PC-3 (cell line): ENCODE measurements at regions not wholly inside any gene's neighbourhood (a gene's known extent, or its start where the extent isn't known, plus 50 kb on each side); places are given as distances from the start of the nearest gene placed in this dataset.

ENCODE experiments used
- ATAC-seq: fragments of 200-7000 bp; cut with Tn5 transposase; 2 replicates; pipeline ENCODE4 v1.9.1; 2020; ENCODE audit warnings: mild to moderate bottlenecking, moderate library complexity
- BruUV-seq: library from RNA; stranded (reverse); fragments of 400-500 nt; replicated peaks from 2 replicates; lab custom pipeline; 2021; lab: Mats Ljungman, UMichigan
- CTCF ChIA-PET: fragments of 300-600 bp; sonication (Branson Sonifier 250); formaldehyde crosslinking; loops from one replicate; lab custom pipeline; 2022; ENCODE audit warnings: antibody characterized with exemption; lab: Charles Lee
- POLR2A ChIA-PET: fragments of 300-600 bp; sonication (Branson Sonifier 250); formaldehyde crosslinking; loops from one replicate; lab custom pipeline; 2022; ENCODE audit warnings: antibody characterized with exemption; ENCODE audit not compliant: unreplicated experiment; lab: Charles Lee
- DNase-seq: peaks from one replicate; pipeline ENCODE4 v3.0.0-alpha.2; 2015
- H2AFZ ChIP-seq: fragments of 300-600 bp; sonication (generic); 2 replicates; pipeline ENCODE4 v1.6.0; 2016; ENCODE audit warnings: antibody characterized with exemption, low read length
- H3F3A ChIP-seq: fragments of 300-600 bp; sonication (generic); one replicate; pipeline ENCODE4 v1.6.0; 2017; ENCODE audit warnings: antibody characterized with exemption, low read length, control low read depth, mild to moderate bottlenecking; ENCODE audit not compliant: unreplicated experiment
- H3K27ac ChIP-seq: fragments of 300-600 bp; sonication (generic); 2 replicates; pipeline ENCODE4 v1.5.1; 2016; ENCODE audit warnings: mild to moderate bottlenecking, low read length
- H3K27me3 ChIP-seq: fragments of 300-600 bp; sonication (generic); 2 replicates; pipeline ENCODE4 v1.6.1; 2016; ENCODE audit warnings: low read length, mixed read lengths
- H3K36me3 ChIP-seq: fragments of 300-600 bp; sonication (generic); 2 replicates; pipeline ENCODE4 v1.6.1; 2016; ENCODE audit warnings: low read depth, mixed run types, low read length, mixed read lengths
- H3K4me1 ChIP-seq: fragments of 300-600 bp; sonication (generic); 2 replicates; pipeline ENCODE4 v1.5.1; 2016; ENCODE audit warnings: low read length; ENCODE audit not compliant: insufficient read depth
- H3K4me2 ChIP-seq: fragments of 300-600 bp; sonication (generic); 2 replicates; pipeline ENCODE4 v1.6.0; 2016; ENCODE audit warnings: low read length
- H3K4me3 ChIP-seq: fragments of 300-600 bp; sonication (generic); 2 replicates; pipeline ENCODE4 v1.5.1; 2016; ENCODE audit warnings: mild to moderate bottlenecking, low read length, mixed read lengths
- H3K79me2 ChIP-seq: fragments of 300-600 bp; sonication (generic); 2 replicates; pipeline ENCODE4 v1.6.1; 2017; ENCODE audit warnings: low read length, mixed read lengths
- H3K9ac ChIP-seq: fragments of 300-600 bp; sonication (generic); 2 replicates; pipeline ENCODE4 v1.6.0; 2016; ENCODE audit warnings: mild to moderate bottlenecking, low read length
- H3K9me2 ChIP-seq: fragments of 300-600 bp; sonication (generic); replicated peaks from 2 replicates; pipeline ENCODE4 v1.6.1; 2016; ENCODE audit warnings: mixed run types, low read length, mixed read lengths
- H3K9me3 ChIP-seq: fragments of 300-600 bp; sonication (generic); 2 replicates; pipeline ENCODE4 v1.6.1; 2016; ENCODE audit warnings: low read length, mixed read lengths
- H4K20me1 ChIP-seq: fragments of 300-600 bp; sonication (generic); 2 replicates; pipeline ENCODE4 v1.6.1; 2016; ENCODE audit warnings: low read length, mixed read lengths
- CTCF ChIP-seq: fragments of 300-600 bp; sonication (generic); conservative IDR thresholded peaks from 2 replicates; pipeline ENCODE4 v1.5.1; 2017; ENCODE audit warnings: antibody characterized with exemption, low read depth, mild to moderate bottlenecking, low read length
- EZH2 ChIP-seq: fragments of 300-600 bp; sonication (generic); IDR thresholded peaks from one replicate; pipeline ENCODE4 v1.6.1; 2017; ENCODE audit warnings: antibody characterized with exemption, mild to moderate bottlenecking, low read length; ENCODE audit not compliant: unreplicated experiment
- EZH2phosphoT487 ChIP-seq: fragments of 300-600 bp; sonication (generic); IDR thresholded peaks from 2 replicates; pipeline ENCODE4 v1.6.1; 2018; ENCODE audit warnings: mild to moderate bottlenecking, antibody characterized with exemption, low read length, borderline replicate concordance
- intact Hi-C: fragments of 100-400 bp; cut with micrococcal nuclease; formaldehyde crosslinking; loops from 2 replicates; pipeline ENCODE4 v1.9.0; 2023

GRCh38 chr12:105429511-105429910 lies 99.0 kb downstream of the C12orf75 start:
- H3K4me3 ChIP-seq = no peak overlapping the region
- H2AFZ ChIP-seq = no peak overlapping the region
- no peaks in the 10 kb centered on the region for H3K9me3 ChIP-seq
- TF ChIP-seq EZH2phosphoT487 = no peak
- TF ChIP-seq CTCF = no peak
- no peak for TF ChIP-seq EZH2
- intact Hi-C loops = no loop called here
- peaks cover 5% of the 10 kb centered on the region; the same call in 1 of the 2 replicates for H3K9me2 ChIP-seq
- H3K36me3 ChIP-seq = no peaks in the 10 kb centered on the region
- no TSS peak for BruUV-seq
- no peak overlapping the region for H3K27ac ChIP-seq
- ChIA-PET CTCF (no interaction called here), POLR2A (no interaction called here)
- H3K27me3 ChIP-seq = no peaks in the 10 kb centered on the region
- peaks cover 13% of the 10 kb centered on the region for H3K4me1 ChIP-seq
- H3K4me2 ChIP-seq = no peak overlapping the region
- ATAC-seq (no peak), DNase-seq (no peak)
- H3K9ac ChIP-seq = no peak overlapping the region
- H3F3A ChIP-seq = no peaks in the 10 kb centered on the region
- H4K20me1 ChIP-seq = no peaks in the 10 kb centered on the region
- no peaks in the 10 kb centered on the region for H3K79me2 ChIP-seq

- no peak overlapping the region for H3K4me3 ChIP-seq
- H3F3A ChIP-seq = no peaks in the 10 kb centered on the region
- no peaks in the 10 kb centered on the region for H3K36me3 ChIP-seq
- CTCF ChIA-PET = no interaction called here
- no peak for TF ChIP-seq CTCF
- TF ChIP-seq EZH2phosphoT487 = no peak
- TF ChIP-seq EZH2 = no peak
- H2AFZ ChIP-seq = no peak overlapping the region
- H3K9me3 ChIP-seq = no peaks in the 10 kb centered on the region
- no peaks in the 10 kb centered on the region for H4K20me1 ChIP-seq
- peaks cover 5% of the 10 kb centered on the region; the same call in 1 of the 2 replicates for H3K9me2 ChIP-seq
- H3K9ac ChIP-seq = no peak overlapping the region
- peaks cover 16% of the 10 kb centered on the region for H3K4me1 ChIP-seq
- BruUV-seq = no TSS peak
- DNase-seq = no peak
- no peaks in the 10 kb centered on the region for H3K27me3 ChIP-seq
- ATAC-seq = no peak
- no peak overlapping the region for H3K4me2 ChIP-seq
- intact Hi-C loops = no loop called here
- H3K79me2 ChIP-seq = no peaks in the 10 kb centered on the region
- H3K27ac ChIP-seq = no peak overlapping the region
- POLR2A ChIA-PET = no interaction called here
These were observed 101.1 kb downstream of the C12orf75 start for GRCh38 chr12:105431537-105432100.

- Histone ChIP-seq H3K79me2 (no peaks in the 10 kb centered on the region), H3K36me3 (no peaks in the 10 kb centered on the region), H3K27ac (peak overlapping the region; percentile 33), H4K20me1 (no peaks in the 10 kb centered on the region), H3K4me1 (peaks cover 16% of the 10 kb centered on the region), H3K4me3 (no peak overlapping the region), H3K4me2 (peak overlapping the region; percentile 17; the same call in 1 of the 2 replicates), H3F3A (no peaks in the 10 kb centered on the region), H2AFZ (no peak overlapping the region), H3K9ac (no peak overlapping the region), H3K9me3 (no peaks in the 10 kb centered on the region), H3K27me3 (no peaks in the 10 kb centered on the region), H3K9me2 (peaks cover 5% of the 10 kb centered on the region; the same call in 1 of the 2 replicates)
- BruUV-seq = no TSS peak
- POLR2A ChIA-PET = no interaction called here
- TF ChIP-seq CTCF = no peak
- intact Hi-C loops = no loop called here
- CTCF ChIA-PET = interaction anchor here (0.6 kb wide), 1 partner anchor 30 kb away, joined by 3 read pairs; no protein-coding TSS in a partner anchor
- peak; percentile 88 for DNase-seq
- ATAC-seq = peak; percentile 38
These were observed 103.3 kb downstream of the C12orf75 start for GRCh38 chr12:105433804-105434203.
